ENCODE measurements at regions not wholly inside any gene's neighbourhood (a gene's known extent, or its start where the extent isn't known, plus 50 kb on each side); places are given as distances from the start of the nearest gene placed in this dataset.

DNA sequence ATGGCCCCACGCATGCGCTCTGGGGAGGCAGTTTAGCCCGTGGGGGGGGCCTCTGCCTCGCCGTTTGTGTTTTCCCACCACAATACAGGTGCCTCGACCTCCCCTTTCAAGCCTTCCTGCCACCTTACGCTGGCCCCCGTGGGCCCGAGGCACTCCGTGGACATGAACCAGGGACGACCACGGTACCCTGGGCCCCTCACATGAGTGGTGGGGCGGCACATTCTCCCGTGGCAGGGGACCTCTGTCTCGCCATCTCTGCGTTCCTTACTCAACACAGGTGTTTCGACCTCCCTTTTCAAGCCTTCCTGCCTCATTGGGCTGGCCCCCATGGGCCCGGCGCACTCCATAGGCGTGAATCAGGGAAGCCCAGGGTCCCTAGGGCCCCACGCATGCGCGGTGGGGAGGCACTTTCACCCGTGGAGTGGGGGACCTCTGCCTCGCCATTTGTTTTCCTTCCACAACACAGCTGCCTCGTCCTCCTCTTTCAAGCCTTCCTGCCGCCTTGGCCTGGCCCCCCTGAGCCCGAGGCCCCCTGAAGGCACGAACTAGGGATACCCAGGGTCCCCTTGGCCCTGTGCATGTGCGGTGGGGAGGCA, 339.5 kb downstream of the ALG10 start:
- TF ChIP-seq ZNF672 (CRISPR knock-in tag; IDR thresholded peaks at IDR 0.05) (no peak), SIN3A (IDR thresholded peaks at IDR 0.05; ENCODE audit: borderline replicate concordance, low read depth, low read length) (no peak), ZNF232 (CRISPR knock-in tag; IDR thresholded peaks at IDR 0.05; ENCODE audit: borderline replicate concordance) (no peak), SRF (IDR thresholded peaks at IDR 0.05; ENCODE audit: low read depth, low read length) (no peak), ZNF354B (CRISPR knock-in tag; IDR thresholded peaks at IDR 0.05) (no peak), POLR2AphosphoS5 (IDR thresholded peaks at IDR 0.05; ENCODE audit: low read depth, low read length) (no peak), STAG1 (CRISPR knock-in tag; IDR thresholded peaks at IDR 0.05) (no peak), MED1 (CRISPR knock-in tag; IDR thresholded peaks at IDR 0.05) (no peak)
- TF ChIP-seq, protein P1, sequence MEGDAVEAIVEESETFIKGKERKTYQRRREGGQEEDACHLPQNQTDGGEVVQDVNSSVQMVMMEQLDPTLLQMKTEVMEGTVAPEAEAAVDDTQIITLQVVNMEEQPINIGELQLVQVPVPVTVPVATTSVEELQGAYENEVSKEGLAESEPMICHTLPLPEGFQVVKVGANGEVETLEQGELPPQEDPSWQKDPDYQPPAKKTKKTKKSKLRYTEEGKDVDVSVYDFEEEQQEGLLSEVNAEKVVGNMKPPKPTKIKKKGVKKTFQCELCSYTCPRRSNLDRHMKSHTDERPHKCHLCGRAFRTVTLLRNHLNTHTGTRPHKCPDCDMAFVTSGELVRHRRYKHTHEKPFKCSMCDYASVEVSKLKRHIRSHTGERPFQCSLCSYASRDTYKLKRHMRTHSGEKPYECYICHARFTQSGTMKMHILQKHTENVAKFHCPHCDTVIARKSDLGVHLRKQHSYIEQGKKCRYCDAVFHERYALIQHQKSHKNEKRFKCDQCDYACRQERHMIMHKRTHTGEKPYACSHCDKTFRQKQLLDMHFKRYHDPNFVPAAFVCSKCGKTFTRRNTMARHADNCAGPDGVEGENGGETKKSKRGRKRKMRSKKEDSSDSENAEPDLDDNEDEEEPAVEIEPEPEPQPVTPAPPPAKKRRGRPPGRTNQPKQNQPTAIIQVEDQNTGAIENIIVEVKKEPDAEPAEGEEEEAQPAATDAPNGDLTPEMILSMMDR (CRISPR knock-in tag; IDR thresholded peaks at IDR 0.05): no peak

All from HepG2 (cell line).